Upper lobe of right lung (tissue), 1 donor: ENCODE measurements at regions not wholly inside any gene's neighbourhood (a gene's known extent, or its start where the extent isn't known, plus 50 kb on each side); places are given as distances from the start of the nearest gene placed in this dataset.
"Not testable (repeated sequence)": the region's sequence is repeated elsewhere in the genome, so short reads cannot be mapped to it uniquely, and the experiment has no call there.

ENCODE experiments used
- ATAC-seq: fragments of 200-7000 bp; cut with Tn5 transposase; one replicate; pipeline ENCODE4 v1.9.1; 2020; ENCODE audit warnings: mild to moderate bottlenecking, moderate library complexity
- DNase-seq: peaks from one replicate; pipeline ENCODE4 v3.0.0-alpha.2; 2020
- H3K27ac ChIP-seq: fragments of 200-600 bp; one replicate; pipeline ENCODE4 v1.8.0; 2022
- H3K27me3 ChIP-seq: fragments of 200-600 bp; one replicate; pipeline ENCODE4 v1.8.0; 2022; ENCODE audit warnings: mild to moderate bottlenecking
- H3K36me3 ChIP-seq: fragments of 200-600 bp; one replicate; pipeline ENCODE4 v1.8.0; 2022
- H3K4me1 ChIP-seq: fragments of 200-600 bp; one replicate; pipeline ENCODE4 v1.8.0; 2022
- H3K4me3 ChIP-seq: fragments of 200-600 bp; one replicate; pipeline ENCODE4 v1.8.0; 2022; ENCODE audit warnings: mild to moderate bottlenecking
- H3K9me3 ChIP-seq: fragments of 200-600 bp; one replicate; pipeline ENCODE4 v1.8.0; 2022
- intact Hi-C: fragments of 100-400 bp; cut with DNase I; formaldehyde crosslinking; loops from one replicate; pipeline ENCODE4 v1.11.0; 2022
- donor health status: DM: no; HTN: yes; CAD: no; lungs with severe emphysema.

DNA sequence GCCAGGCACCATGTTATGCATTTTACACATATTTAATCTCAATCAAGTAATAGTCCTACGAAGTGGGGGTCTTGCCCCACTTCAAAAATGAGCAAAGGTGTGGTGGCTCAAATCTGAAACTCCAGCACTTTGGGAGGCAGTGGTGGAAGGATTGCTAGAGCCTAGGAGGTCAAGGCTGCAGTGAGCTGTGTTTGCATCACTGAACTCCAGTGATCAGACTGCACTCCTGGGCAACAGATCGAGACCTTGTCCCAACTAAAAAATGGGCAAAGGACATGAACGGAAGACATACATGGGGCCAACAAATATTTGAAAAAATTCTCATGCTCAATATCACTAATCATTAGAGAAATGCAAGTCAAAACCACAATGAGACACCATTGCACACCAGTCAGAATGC is 116.3 kb upstream of the NBPF8 start:
- H3K9me3 ChIP-seq, H3K4me1 ChIP-seq, H3K36me3 ChIP-seq, ATAC-seq, H3K27ac ChIP-seq, H3K27me3 ChIP-seq, H3K4me3 ChIP-seq, DNase-seq, intact Hi-C loops: not testable (repeated sequence)

DNA sequence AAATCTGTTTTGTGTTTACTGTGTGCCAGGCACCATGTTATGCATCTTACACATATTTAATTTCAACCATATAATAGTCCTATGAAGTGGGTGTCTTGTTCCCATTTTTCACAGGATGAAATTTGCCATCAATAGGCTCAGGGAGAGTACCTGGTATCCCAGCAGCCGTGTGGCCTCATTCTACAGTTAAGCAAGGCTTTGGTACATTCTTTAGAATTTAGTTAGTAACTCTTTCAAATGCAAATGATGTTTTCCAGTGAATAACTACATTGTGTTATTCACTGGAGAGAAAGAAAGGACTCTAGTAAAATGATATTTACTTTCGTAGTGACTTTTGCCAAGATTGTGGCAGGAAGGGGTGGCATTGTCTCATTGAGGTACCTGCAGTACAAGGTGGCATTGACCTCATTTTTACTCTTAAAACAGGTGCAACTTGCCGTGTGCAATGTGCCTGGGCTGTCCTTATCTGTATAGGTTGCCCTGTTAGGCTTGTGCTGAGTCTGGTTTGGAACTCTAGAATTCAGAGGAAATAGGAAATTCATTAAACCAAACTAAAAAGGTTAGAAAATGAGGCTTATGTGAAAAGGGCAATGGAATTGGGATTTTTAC is 117.4 kb upstream of the NBPF8 start:
- DNase-seq, H3K27me3 ChIP-seq, H3K9me3 ChIP-seq, H3K36me3 ChIP-seq, intact Hi-C loops, H3K4me1 ChIP-seq, ATAC-seq, H3K4me3 ChIP-seq, H3K27ac ChIP-seq: not testable (repeated sequence)

GRCh38 chr1:120290105-120290504 is 113.8 kb upstream of the SEC22B start:
- intact Hi-C loops, DNase-seq, H3K9me3 ChIP-seq, H3K27me3 ChIP-seq, H3K27ac ChIP-seq, ATAC-seq, H3K4me3 ChIP-seq, H3K36me3 ChIP-seq, H3K4me1 ChIP-seq: not testable (repeated sequence)

GRCh38 chr1:120289601-120290074 is 113.3 kb upstream of the SEC22B start:
- intact Hi-C loops, H3K27me3 ChIP-seq, H3K4me3 ChIP-seq, ATAC-seq, H3K27ac ChIP-seq, H3K36me3 ChIP-seq, H3K9me3 ChIP-seq, H3K4me1 ChIP-seq, DNase-seq: not testable (repeated sequence)

- H3K9me3 ChIP-seq, H3K27ac ChIP-seq, H3K4me3 ChIP-seq, intact Hi-C loops, DNase-seq, H3K4me1 ChIP-seq, H3K36me3 ChIP-seq, H3K27me3 ChIP-seq: not testable (repeated sequence)
- ATAC-seq: peak; percentile 99
Measured at GRCh38 chr1:120288814-120289600, 112.7 kb upstream of the SEC22B start.

DNA sequence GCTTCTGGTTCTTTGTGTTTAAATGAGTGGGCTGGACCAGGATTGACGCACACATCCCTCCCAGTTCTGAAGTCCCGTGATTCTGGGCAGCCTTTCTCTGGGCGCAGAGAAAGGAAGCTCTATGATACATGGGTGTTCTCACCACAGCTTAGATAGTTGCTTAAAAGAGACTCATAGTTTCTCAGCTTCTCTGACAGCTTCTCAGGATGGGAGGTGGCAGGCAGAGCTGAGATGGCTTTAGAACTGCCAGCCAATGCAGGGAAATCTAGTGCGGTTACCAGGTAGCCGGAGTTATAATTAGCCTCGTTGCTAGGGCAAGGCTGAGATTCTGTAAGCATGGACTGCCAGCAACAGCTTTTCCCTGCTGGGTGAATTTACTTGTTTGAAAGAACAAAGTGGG is 111.8 kb upstream of the SEC22B start:
- H3K9me3 ChIP-seq, H3K4me1 ChIP-seq, H3K27me3 ChIP-seq, H3K27ac ChIP-seq, DNase-seq, H3K4me3 ChIP-seq, H3K36me3 ChIP-seq, intact Hi-C loops: not testable (repeated sequence)
- peak; percentile 70 for ATAC-seq

GRCh38 chr1:120282744-120283464 is 106.6 kb upstream of the SEC22B start:
- H3K36me3 ChIP-seq, DNase-seq, H3K27ac ChIP-seq, intact Hi-C loops, H3K27me3 ChIP-seq, H3K9me3 ChIP-seq, H3K4me1 ChIP-seq, H3K4me3 ChIP-seq: not testable (repeated sequence)
- peak; percentile 85 for ATAC-seq

DNA sequence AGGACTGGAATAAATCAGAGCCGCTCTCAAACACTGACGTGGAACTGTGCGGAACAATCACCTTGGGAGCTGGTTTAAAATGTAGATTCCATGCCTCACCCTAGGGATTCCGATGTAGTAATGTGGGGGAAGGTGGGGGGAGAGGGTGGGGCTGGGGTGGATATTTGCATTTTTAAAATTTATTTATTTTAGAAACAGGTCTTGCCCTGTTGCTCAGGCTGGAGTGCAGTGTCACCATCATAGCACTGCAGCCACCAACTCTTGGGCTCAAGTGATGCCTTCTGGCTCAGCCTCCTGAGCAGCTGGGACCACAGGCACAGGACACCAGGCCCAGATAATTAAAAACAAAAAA is 101.9 kb upstream of the SEC22B start:
- ATAC-seq: peak; percentile 69
- H3K4me1 ChIP-seq, H3K4me3 ChIP-seq, H3K9me3 ChIP-seq, intact Hi-C loops, H3K27ac ChIP-seq, DNase-seq, H3K36me3 ChIP-seq, H3K27me3 ChIP-seq: not testable (repeated sequence)

- peak; percentile 25 for ATAC-seq
- DNase-seq, H3K27me3 ChIP-seq, H3K27ac ChIP-seq, H3K9me3 ChIP-seq, H3K4me3 ChIP-seq, intact Hi-C loops, H3K36me3 ChIP-seq, H3K4me1 ChIP-seq: not testable (repeated sequence)
Measured at GRCh38 chr1:120277428-120278258, 101.3 kb upstream of the SEC22B start.

- H3K4me1 ChIP-seq, H3K4me3 ChIP-seq, H3K36me3 ChIP-seq, intact Hi-C loops, ATAC-seq, H3K27ac ChIP-seq, H3K27me3 ChIP-seq, H3K9me3 ChIP-seq, DNase-seq: not testable (repeated sequence)
Measured at GRCh38 chr1:120276710-120277109, 100.4 kb upstream of the SEC22B start.

DNA sequence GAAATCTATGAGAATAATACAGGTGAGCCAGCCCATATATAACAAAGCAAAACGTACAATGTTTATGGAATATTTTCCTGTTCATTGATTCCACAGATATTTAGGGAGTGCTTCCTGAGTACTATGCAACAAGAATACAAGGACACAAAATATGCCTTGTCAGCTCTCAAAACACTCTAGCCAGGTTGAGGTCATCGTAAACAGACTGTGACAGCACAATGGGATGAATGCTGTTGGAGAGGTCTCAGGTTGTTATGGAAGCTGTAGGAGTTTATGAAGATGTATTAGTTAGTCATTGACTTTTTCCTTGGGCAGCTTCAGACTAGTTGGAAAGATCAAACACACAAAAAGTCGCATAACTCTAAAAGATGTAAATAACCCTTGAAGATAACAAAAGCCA is 98.1 kb upstream of the SEC22B start:
- H3K27me3 ChIP-seq, H3K4me1 ChIP-seq, H3K27ac ChIP-seq, ATAC-seq, H3K4me3 ChIP-seq, intact Hi-C loops, DNase-seq, H3K36me3 ChIP-seq, H3K9me3 ChIP-seq: not testable (repeated sequence)

DNA sequence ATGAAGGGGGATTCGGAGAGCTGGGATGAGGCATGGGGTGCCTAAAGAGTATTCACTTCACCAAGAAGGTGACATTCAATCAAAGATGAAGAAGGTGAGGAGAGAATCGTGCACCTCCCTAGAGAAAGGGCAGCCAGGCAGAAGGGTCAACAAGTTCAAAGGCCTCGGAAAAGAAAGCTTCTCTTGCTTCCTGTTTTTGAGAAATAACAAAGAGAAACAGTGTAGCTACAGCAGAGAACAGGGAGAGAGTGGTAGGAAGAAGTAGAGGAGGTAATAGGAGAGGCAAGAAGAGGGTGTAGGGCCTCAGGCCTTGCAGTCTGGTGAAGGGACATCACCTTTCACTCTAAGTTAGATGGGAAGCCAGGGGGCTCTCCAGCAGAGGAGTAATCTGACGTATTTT is 97.0 kb upstream of the SEC22B start:
- peak; percentile 39 for ATAC-seq

GRCh38 chr1:120272242-120272641 is 95.9 kb upstream of the SEC22B start:
- H3K27ac ChIP-seq, intact Hi-C loops, ATAC-seq, H3K4me1 ChIP-seq, H3K27me3 ChIP-seq, H3K9me3 ChIP-seq, DNase-seq, H3K4me3 ChIP-seq, H3K36me3 ChIP-seq: not testable (repeated sequence)

More for the DNA sequence above, 97.0 kb upstream of the SEC22B start:
- H3K4me3 ChIP-seq, H3K4me1 ChIP-seq, H3K27me3 ChIP-seq, DNase-seq, intact Hi-C loops, H3K27ac ChIP-seq, H3K9me3 ChIP-seq, H3K36me3 ChIP-seq: not testable (repeated sequence)
